ENCODE measurements at regions not wholly inside any gene's neighbourhood (a gene's known extent, or its start where the extent isn't known, plus 50 kb on each side); places are given as distances from the start of the nearest gene placed in this dataset.

DNA sequence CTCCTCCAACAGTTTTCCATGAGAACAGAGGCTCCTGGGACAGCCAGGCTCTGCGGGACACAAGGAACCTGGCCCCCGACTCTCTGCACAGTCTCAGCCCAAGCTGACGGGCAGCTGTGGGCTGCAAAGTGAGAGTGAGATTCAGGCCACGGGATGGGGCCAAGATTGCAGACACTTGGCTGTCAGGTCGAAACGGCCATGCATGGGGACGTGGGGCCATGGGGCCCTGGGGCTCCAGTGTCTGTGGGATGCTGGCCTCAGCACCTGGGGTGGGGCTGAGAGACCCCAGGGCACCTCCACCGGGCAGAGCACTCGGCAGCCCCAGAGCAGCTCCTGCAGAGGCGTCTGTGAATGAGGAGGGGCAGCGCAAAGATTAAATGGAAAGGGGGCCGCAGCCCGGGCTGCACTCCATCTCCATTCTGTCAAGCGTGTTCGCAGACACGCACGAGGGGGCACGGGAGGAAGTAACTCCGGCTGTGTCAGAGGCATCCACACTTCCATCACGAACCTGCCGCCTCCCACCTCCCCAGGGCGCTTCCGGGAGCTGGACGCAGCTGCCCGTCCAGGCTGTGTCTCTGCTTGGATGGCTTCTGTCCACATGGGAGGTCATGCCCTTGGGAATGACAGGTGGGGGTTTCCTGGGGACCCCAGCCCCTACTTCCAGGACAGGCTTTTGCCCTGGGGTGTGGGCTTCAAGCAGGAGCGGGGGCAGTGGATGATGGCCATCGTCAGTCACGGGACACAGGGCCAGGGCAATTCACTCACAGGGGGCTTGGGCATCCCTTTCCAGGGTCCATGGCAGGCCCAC, 82.8 kb upstream of the NKX1-1 start:
- 70% methylated on average over 22 of the region's 28 CpGs for WGBS (ENCODE audit: insufficient coverage)
- no peak overlapping the region for H3K4me3 ChIP-seq (ENCODE audit: control insufficient read depth in 1 of 2, extremely low read depth in 1 of 2, low read length in 1 of 2)
- Mint-ChIP-seq H3K27ac (no peak overlapping the region), H3K36me3 (no peaks in the 10 kb centered on the region), H3K27me3 (peaks cover 9 to 29% of the 10 kb centered on the region in 2 donors), H3K4me3 (no peak overlapping the region), H3K4me1 (no peaks in the 10 kb centered on the region), H3K9me3 (peaks cover 16 to 22% (median 20%) of the 10 kb centered on the region in 3 donors)
- no peaks in the 10 kb centered on the region for H3K4me1 ChIP-seq (ENCODE audit: control insufficient read depth in 1 of 2, extremely low read depth in 1 of 2, insufficient read depth in 2 of 2, low read length in 2 of 2)
- ChIA-PET POLR2A (no interaction called here), CTCF (no interaction called here)
- ATAC-seq (replicated peaks in 1 of 4) (no peak), DNase-seq (no peak)
- H3K27ac ChIP-seq (ENCODE audit: low read length): no peak overlapping the region
- no peaks in the 10 kb centered on the region for H3K36me3 ChIP-seq (ENCODE audit: control insufficient read depth in 2 of 2, extremely low read depth in 1 of 2, insufficient read depth in 1 of 2, low read length in 1 of 2)
- peaks cover 0 to 70% of the 10 kb centered on the region in 2 experiments for H3K27me3 ChIP-seq (replicated peaks in 1 of 2; ENCODE audit: control insufficient read depth in 2 of 2, extremely low read depth in 1 of 2, insufficient read depth in 2 of 2, low read length in 1 of 2)
- H3K9me3 ChIP-seq: no peaks in the 10 kb centered on the region

DNA sequence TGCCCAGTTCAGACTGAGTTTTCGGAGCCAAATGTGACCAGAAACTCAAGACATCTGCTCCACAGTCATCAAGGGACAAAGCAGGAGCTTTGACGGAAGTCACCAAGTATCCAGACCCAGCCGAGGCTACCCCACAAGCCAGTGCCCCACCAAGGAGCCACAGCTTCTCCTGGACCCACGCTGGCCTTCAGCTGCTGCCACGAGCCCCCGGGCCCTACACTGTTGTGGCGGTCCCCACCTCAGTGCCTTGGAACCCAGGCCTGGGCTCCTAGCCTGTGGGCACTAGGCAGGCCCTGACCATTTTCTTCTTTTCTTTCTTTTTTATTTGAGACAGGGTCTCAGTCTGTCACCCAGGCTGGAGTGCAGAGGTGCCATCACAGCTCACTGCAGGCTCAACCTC, 82.1 kb upstream of the NKX1-1 start:
- Mint-ChIP-seq H3K27me3 (peaks cover 9 to 27% of the 10 kb centered on the region in 2 donors), H3K27ac (no peak overlapping the region), H3K4me3 (no peak overlapping the region), H3K9me3 (peaks cover 16 to 22% (median 20%) of the 10 kb centered on the region in 3 donors), H3K4me1 (no peaks in the 10 kb centered on the region), H3K36me3 (no peaks in the 10 kb centered on the region)
- Histone ChIP-seq H3K4me3 (ENCODE audit: control insufficient read depth in 1 of 2, extremely low read depth in 1 of 2, low read length in 1 of 2) (no peak overlapping the region), H3K9me3 (no peaks in the 10 kb centered on the region), H3K27ac (ENCODE audit: low read length) (no peak overlapping the region), H3K4me1 (ENCODE audit: control insufficient read depth in 1 of 2, extremely low read depth in 1 of 2, insufficient read depth in 2 of 2, low read length in 2 of 2) (no peaks in the 10 kb centered on the region), H3K36me3 (ENCODE audit: control insufficient read depth in 2 of 2, extremely low read depth in 1 of 2, insufficient read depth in 1 of 2, low read length in 1 of 2) (no peaks in the 10 kb centered on the region), H3K27me3 (replicated peaks in 1 of 2; ENCODE audit: control insufficient read depth in 2 of 2, extremely low read depth in 1 of 2, insufficient read depth in 2 of 2, low read length in 1 of 2) (peaks cover 0 to 64% of the 10 kb centered on the region in 2 experiments)
- CTCF ChIA-PET: no interaction called here
- POLR2A ChIA-PET: no interaction called here
- no peak for ATAC-seq (replicated peaks in 1 of 4)
- no peak for DNase-seq
- WGBS (ENCODE audit: insufficient coverage): 67% methylated on average over 7 of the region's 7 CpGs

DNA sequence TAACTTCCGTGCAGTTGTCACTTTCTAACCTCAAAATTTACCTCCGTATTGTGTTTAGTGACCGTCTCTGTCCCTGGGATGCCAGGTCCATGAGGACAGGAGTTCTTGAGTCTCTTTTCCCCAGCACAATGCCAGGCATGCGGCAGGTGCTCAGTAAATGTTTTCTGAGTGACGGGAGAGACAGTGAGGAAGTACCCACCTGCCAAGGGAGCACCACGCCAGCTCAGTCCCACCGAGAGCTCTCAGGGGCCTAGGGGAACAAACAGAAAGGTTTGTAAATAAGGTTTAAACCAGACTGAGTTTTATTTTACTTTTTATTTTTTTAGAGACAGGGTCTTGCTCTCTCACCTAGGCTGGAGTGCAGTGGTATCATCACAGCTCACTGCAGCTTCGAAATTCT, 81.5 kb upstream of the NKX1-1 start:
- H3K9me3 ChIP-seq: no peaks in the 10 kb centered on the region
- no peak overlapping the region for H3K27ac Mint-ChIP-seq
- no peaks in the 10 kb centered on the region for H3K36me3 Mint-ChIP-seq
- no peaks in the 10 kb centered on the region for H3K36me3 ChIP-seq (ENCODE audit: control insufficient read depth in 2 of 2, extremely low read depth in 1 of 2, insufficient read depth in 1 of 2, low read length in 1 of 2)
- H3K4me3 Mint-ChIP-seq: no peak overlapping the region
- WGBS (ENCODE audit: insufficient coverage): 74% methylated on average over 4 of the region's 8 CpGs
- ATAC-seq (replicated peaks in 1 of 4): no peak
- no peak overlapping the region for H3K27ac ChIP-seq (ENCODE audit: low read length)
- H3K4me3 ChIP-seq (ENCODE audit: control insufficient read depth in 1 of 2, extremely low read depth in 1 of 2, low read length in 1 of 2): no peak overlapping the region
- ChIA-PET POLR2A (no interaction called here), CTCF (no interaction called here)
- no peak for DNase-seq
- no peaks in the 10 kb centered on the region for H3K4me1 Mint-ChIP-seq
- peaks cover 0 to 58% of the 10 kb centered on the region in 2 experiments for H3K27me3 ChIP-seq (replicated peaks in 1 of 2; ENCODE audit: control insufficient read depth in 2 of 2, extremely low read depth in 1 of 2, insufficient read depth in 2 of 2, low read length in 1 of 2)
- no peaks in the 10 kb centered on the region for H3K4me1 ChIP-seq (ENCODE audit: control insufficient read depth in 1 of 2, extremely low read depth in 1 of 2, insufficient read depth in 2 of 2, low read length in 2 of 2)
- H3K9me3 Mint-ChIP-seq: peaks cover 16 to 22% (median 20%) of the 10 kb centered on the region in 3 donors
- H3K27me3 Mint-ChIP-seq: peaks cover 9 to 30% of the 10 kb centered on the region in 2 donors

DNA sequence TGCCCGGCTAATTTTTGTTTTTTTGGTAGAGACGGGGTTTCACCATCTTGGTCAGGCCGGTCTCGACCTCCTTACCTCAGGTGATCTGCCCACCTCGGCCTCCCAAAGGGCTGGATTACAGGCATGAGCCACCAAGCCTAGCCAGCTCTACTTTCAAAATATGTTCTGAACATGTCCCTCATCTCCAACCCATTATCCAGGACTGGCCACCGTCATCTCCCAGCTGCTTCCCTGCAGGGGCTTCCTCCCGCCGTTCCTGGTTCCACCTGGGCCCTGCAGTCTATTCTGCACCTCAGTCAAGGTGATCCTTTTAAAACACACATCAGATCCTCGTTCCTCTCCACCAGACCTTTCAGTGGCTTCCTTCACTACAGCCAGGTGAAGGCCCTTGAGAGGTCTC, 80.9 kb upstream of the NKX1-1 start:
- Histone ChIP-seq H3K4me3 (ENCODE audit: control insufficient read depth in 1 of 2, extremely low read depth in 1 of 2, low read length in 1 of 2) (no peak overlapping the region), H3K9me3 (no peaks in the 10 kb centered on the region), H3K36me3 (ENCODE audit: control insufficient read depth in 2 of 2, extremely low read depth in 1 of 2, insufficient read depth in 1 of 2, low read length in 1 of 2) (no peaks in the 10 kb centered on the region), H3K27ac (ENCODE audit: low read length) (no peak overlapping the region), H3K27me3 (replicated peaks in 1 of 2; ENCODE audit: control insufficient read depth in 2 of 2, extremely low read depth in 1 of 2, insufficient read depth in 2 of 2, low read length in 1 of 2) (peaks cover 0 to 53% of the 10 kb centered on the region in 2 experiments), H3K4me1 (ENCODE audit: control insufficient read depth in 1 of 2, extremely low read depth in 1 of 2, insufficient read depth in 2 of 2, low read length in 2 of 2) (no peaks in the 10 kb centered on the region)
- DNase-seq (no peak), ATAC-seq (replicated peaks in 1 of 4) (no peak)
- ChIA-PET POLR2A (no interaction called here), CTCF (no interaction called here)
- Mint-ChIP-seq H3K4me1 (no peaks in the 10 kb centered on the region), H3K36me3 (no peaks in the 10 kb centered on the region), H3K27me3 (peaks cover 9 to 26% of the 10 kb centered on the region in 2 donors), H3K4me3 (no peak overlapping the region), H3K27ac (no peak overlapping the region), H3K9me3 (peaks cover 18 to 22% (median 22%) of the 10 kb centered on the region in 3 donors)
- WGBS (ENCODE audit: insufficient coverage): 83% methylated on average over 9 of the region's 9 CpGs

DNA sequence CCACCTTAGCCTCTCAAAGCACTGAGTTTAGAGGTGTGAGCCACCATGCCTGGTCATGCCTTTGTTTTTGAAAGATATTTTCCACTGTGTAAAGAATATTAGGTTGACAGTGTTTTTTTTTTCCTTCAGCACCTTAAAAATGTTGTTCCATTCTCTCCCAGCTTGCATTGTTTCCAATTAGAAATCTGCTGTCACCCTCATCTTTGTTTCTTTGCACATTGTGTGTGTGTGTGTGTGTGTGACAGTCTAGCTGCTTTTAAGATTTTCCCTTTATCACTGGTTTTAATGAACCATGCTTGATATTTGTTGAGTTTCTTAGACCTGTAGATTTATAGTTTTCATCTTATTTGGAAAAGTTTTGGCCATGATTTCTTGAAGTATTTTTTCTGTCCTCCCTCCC, 79.0 kb upstream of the NKX1-1 start:
- no peaks in the 10 kb centered on the region for H3K36me3 Mint-ChIP-seq
- CTCF ChIA-PET: no interaction called here
- peaks cover 9 to 27% of the 10 kb centered on the region in 2 donors for H3K27me3 Mint-ChIP-seq
- no peaks in the 10 kb centered on the region for H3K4me1 ChIP-seq (ENCODE audit: control insufficient read depth in 1 of 2, extremely low read depth in 1 of 2, insufficient read depth in 2 of 2, low read length in 2 of 2)
- DNase-seq (no peak), ATAC-seq (replicated peaks in 1 of 4) (no peak)
- H3K4me3 Mint-ChIP-seq: no peak overlapping the region
- H3K4me1 Mint-ChIP-seq: no peaks in the 10 kb centered on the region
- H3K9me3 Mint-ChIP-seq: peaks cover 20 to 32% (median 32%) of the 10 kb centered on the region in 3 donors
- H3K36me3 ChIP-seq (ENCODE audit: control insufficient read depth in 2 of 2, extremely low read depth in 1 of 2, insufficient read depth in 1 of 2, low read length in 1 of 2): no peaks in the 10 kb centered on the region
- no peaks in the 10 kb centered on the region for H3K9me3 ChIP-seq
- POLR2A ChIA-PET: no interaction called here
- no peak overlapping the region for H3K27ac ChIP-seq (ENCODE audit: low read length)
- no peak overlapping the region for H3K4me3 ChIP-seq (ENCODE audit: control insufficient read depth in 1 of 2, extremely low read depth in 1 of 2, low read length in 1 of 2)
- no peak overlapping the region for H3K27ac Mint-ChIP-seq
- peaks cover 0 to 38% of the 10 kb centered on the region in 2 experiments for H3K27me3 ChIP-seq (replicated peaks in 1 of 2; ENCODE audit: control insufficient read depth in 2 of 2, extremely low read depth in 1 of 2, insufficient read depth in 2 of 2, low read length in 1 of 2)

DNA sequence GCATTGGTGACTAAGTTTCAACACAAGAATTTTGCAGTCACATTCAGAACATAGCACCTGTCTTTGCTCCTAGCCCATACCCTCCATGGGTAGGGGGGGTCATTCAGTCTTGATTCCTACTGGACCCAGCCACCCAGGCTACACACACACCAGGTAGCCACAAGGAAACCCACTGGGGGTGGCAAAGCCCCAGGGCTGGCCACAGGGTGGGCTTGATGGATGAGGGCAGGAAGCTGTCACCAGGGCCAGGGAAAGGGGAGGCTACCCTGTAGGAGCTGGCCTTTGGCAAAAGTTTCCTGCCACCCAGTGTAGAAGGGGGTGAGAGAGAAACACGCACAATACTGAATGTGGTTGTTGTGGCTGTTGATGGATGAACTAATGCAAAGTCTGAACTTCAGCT, 74.5 kb upstream of the NKX1-1 start:
- ChIA-PET POLR2A (interaction anchor here in 1 of 2 donors (0.7 kb wide), 1 partner anchor 1083 kb away, joined by 3 read pairs; no protein-coding TSS in a partner anchor), CTCF (no interaction called here)
- peaks cover 0 to 28% of the 10 kb centered on the region in 2 experiments for H3K27me3 ChIP-seq (replicated peaks in 1 of 2; ENCODE audit: control insufficient read depth in 2 of 2, extremely low read depth in 1 of 2, insufficient read depth in 2 of 2, low read length in 1 of 2)
- DNase-seq: peak in 1 of 35 experiments; percentile 0
- Mint-ChIP-seq H3K36me3 (no peaks in the 10 kb centered on the region), H3K4me3 (no peak overlapping the region), H3K27me3 (peaks cover 9 to 19% of the 10 kb centered on the region in 2 donors), H3K27ac (no peak overlapping the region), H3K4me1 (no peaks in the 10 kb centered on the region), H3K9me3 (peaks cover 16 to 32% (median 28%) of the 10 kb centered on the region in 3 donors)
- H3K4me3 ChIP-seq (ENCODE audit: control insufficient read depth in 1 of 2, extremely low read depth in 1 of 2, low read length in 1 of 2): no peak overlapping the region
- H3K27ac ChIP-seq (ENCODE audit: low read length): no peak overlapping the region
- no peaks in the 10 kb centered on the region for H3K9me3 ChIP-seq
- 78% methylated on average over 1 of the region's 1 CpG for WGBS (ENCODE audit: insufficient coverage)
- no peaks in the 10 kb centered on the region for H3K36me3 ChIP-seq (ENCODE audit: control insufficient read depth in 2 of 2, extremely low read depth in 1 of 2, insufficient read depth in 1 of 2, low read length in 1 of 2)
- ATAC-seq (replicated peaks in 1 of 4): no peak
- no peaks in the 10 kb centered on the region for H3K4me1 ChIP-seq (ENCODE audit: control insufficient read depth in 1 of 2, extremely low read depth in 1 of 2, insufficient read depth in 2 of 2, low read length in 2 of 2)
